ENCODE measurements at regions not wholly inside any gene's neighbourhood (a gene's known extent, or its start where the extent isn't known, plus 50 kb on each side); places are given as distances from the start of the nearest gene placed in this dataset.

GRCh38 chr6:9801249-9801754 lies 613.6 kb downstream of the TFAP2A start:
- H3K4me3 ChIP-seq (ENCODE audit: low read depth, low read length): no peak overlapping the region
- no peak for DNase-seq (ENCODE audit: low read depth)
- in situ Hi-C loops (cut with HindIII; ENCODE audit: low sequenced_read_pairs): no loop called here
- TF ChIP-seq, protein P1, sequence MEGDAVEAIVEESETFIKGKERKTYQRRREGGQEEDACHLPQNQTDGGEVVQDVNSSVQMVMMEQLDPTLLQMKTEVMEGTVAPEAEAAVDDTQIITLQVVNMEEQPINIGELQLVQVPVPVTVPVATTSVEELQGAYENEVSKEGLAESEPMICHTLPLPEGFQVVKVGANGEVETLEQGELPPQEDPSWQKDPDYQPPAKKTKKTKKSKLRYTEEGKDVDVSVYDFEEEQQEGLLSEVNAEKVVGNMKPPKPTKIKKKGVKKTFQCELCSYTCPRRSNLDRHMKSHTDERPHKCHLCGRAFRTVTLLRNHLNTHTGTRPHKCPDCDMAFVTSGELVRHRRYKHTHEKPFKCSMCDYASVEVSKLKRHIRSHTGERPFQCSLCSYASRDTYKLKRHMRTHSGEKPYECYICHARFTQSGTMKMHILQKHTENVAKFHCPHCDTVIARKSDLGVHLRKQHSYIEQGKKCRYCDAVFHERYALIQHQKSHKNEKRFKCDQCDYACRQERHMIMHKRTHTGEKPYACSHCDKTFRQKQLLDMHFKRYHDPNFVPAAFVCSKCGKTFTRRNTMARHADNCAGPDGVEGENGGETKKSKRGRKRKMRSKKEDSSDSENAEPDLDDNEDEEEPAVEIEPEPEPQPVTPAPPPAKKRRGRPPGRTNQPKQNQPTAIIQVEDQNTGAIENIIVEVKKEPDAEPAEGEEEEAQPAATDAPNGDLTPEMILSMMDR (IDR thresholded peaks at IDR 0.05; ENCODE audit: low read depth, low read length, missing control alignments): no peak

DNA sequence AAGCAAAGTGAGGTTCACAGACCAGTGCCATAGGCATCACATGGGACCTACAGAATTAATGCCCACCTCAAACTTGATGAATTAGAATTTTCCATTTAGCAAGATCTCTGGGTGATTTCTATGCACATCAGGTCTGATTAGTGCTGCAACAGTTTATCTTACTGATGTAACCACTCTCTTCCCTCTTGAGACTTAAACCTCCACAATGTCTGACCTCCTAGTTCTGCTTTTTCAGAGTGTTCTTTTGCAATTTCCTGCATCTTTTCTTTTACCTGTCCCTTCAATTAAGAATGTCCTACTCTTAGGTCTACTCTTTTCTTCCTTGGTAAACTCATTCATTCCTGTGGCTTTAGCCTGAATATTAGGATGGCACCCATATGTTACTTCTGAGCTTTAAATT lies 615.3 kb downstream of the TFAP2A start:
- no peak overlapping the region for H3K4me3 ChIP-seq (ENCODE audit: low read depth, low read length)
- TF ChIP-seq, protein P1 (IDR thresholded peaks at IDR 0.05; ENCODE audit: low read depth, low read length, missing control alignments): no peak
- no peak for DNase-seq (ENCODE audit: low read depth)
- in situ Hi-C loops (cut with HindIII; ENCODE audit: low sequenced_read_pairs): no loop called here

DNA sequence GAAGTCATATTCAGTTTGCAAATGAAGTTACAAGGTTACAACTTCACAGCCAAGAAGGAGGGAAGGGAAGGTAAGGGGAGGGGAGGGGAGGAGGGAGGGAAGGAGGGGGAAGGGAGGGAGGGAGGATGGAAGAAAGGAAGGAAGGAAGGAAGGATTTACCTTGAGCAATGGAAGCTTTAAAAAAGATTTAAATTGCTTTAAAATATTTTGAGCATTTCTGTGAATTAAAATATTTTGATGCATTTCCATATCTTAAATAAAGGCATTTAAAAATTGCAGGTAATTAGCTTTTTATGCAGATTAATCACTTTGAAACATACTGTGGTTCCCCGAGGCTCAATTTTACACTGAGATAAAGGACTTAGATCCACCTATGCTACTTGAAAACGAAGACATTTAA lies 618.0 kb downstream of the TFAP2A start:
- no peak for DNase-seq (ENCODE audit: low read depth)
- no peak overlapping the region for H3K4me3 ChIP-seq (ENCODE audit: low read depth, low read length)
- TF ChIP-seq, protein P1 (IDR thresholded peaks at IDR 0.05; ENCODE audit: low read depth, low read length, missing control alignments): no peak
- in situ Hi-C loops (cut with HindIII; ENCODE audit: low sequenced_read_pairs): no loop called here

DNA sequence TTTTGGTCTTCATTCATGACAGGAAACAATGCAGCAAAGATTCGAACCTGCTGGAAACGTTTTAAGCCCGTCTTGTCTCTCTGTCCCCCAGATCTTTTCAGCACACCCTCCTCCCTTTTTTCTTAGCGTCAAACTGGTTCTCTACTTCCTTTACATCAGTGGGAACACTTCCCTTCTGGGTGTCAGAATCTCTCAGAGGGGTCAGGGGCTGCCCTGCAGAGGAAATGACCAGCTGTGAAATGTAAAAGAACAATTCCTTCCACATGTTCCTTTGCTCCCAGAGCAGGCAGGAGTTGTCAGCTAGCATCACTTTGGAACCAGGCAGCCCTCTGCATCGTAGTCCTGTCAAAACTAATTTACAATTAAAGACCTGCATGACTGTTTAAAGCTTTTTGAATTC lies 619.0 kb downstream of the TFAP2A start:
- in situ Hi-C loops (cut with HindIII; ENCODE audit: low sequenced_read_pairs): no loop called here
- DNase-seq (ENCODE audit: low read depth): no peak
- TF ChIP-seq, protein P1 (IDR thresholded peaks at IDR 0.05; ENCODE audit: low read depth, low read length, missing control alignments): no peak
- H3K4me3 ChIP-seq (ENCODE audit: low read depth, low read length): no peak overlapping the region

DNA sequence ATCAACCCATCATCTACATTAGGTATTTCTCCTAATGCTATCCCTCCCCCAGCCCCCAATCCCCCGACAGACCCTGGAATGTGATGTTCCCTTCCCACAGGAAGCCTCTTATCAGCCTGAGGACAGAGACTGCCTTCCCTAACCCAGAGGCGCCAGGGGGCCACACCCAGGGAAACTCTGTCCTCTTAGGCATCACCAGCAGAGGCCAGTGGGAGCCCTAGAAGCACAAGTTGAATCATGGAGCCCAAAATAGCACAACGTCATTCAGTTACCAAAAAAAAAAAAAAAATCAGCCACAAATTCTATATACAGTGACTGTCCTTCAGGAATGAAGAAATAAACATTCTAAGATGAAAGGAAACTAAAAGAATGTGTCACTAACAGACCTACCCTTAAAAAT lies 625.7 kb downstream of the TFAP2A start:
- H3K4me3 ChIP-seq (ENCODE audit: low read depth, low read length): no peak overlapping the region
- in situ Hi-C loops (cut with HindIII; ENCODE audit: low sequenced_read_pairs): no loop called here
- DNase-seq (ENCODE audit: low read depth): no peak
- TF ChIP-seq, protein P1 (IDR thresholded peaks at IDR 0.05; ENCODE audit: low read depth, low read length, missing control alignments): no peak

DNA sequence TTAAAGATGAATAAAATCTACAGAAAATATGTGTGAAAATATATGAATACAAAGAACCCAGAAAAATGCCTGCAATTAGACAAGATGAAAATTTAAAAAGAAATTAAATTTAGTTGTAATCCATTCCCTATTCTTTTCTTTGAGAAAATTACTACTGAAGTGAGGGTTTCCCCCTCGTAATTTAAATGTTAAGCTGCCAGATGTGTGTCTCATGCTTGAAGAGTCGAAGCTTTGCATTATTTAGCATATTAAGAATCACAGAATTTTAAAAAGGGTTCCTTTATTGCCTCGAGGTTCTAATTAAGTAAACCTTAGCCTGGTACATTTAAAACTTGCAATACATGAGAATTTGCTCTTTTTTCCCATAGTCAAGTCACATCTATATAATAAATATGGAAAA lies 630.1 kb downstream of the TFAP2A start:
- no peak for DNase-seq (ENCODE audit: low read depth)
- in situ Hi-C loops (cut with HindIII; ENCODE audit: low sequenced_read_pairs): no loop called here
- no peak overlapping the region for H3K4me3 ChIP-seq (ENCODE audit: low read depth, low read length)
- TF ChIP-seq, protein P1 (IDR thresholded peaks at IDR 0.05; ENCODE audit: low read depth, low read length, missing control alignments): no peak

GRCh38 chr6:9783567-9783966 lies 631.3 kb downstream of the TFAP2A start:
- in situ Hi-C loops (cut with HindIII; ENCODE audit: low sequenced_read_pairs): no loop called here
- TF ChIP-seq, protein P1 (IDR thresholded peaks at IDR 0.05; ENCODE audit: low read depth, low read length, missing control alignments): no peak
- H3K4me3 ChIP-seq (ENCODE audit: low read depth, low read length): no peak overlapping the region
- no peak for DNase-seq (ENCODE audit: low read depth)
